HCT116 (cell line): ENCODE measurements at regions not wholly inside any gene's neighbourhood (a gene's known extent, or its start where the extent isn't known, plus 50 kb on each side); places are given as distances from the start of the nearest gene placed in this dataset.

Experiments
- ATAC-seq: fragments of 200-7000 bp; cut with Tn5 transposase; 2 replicates; pipeline ENCODE4 v1.9.1; 2020; ENCODE audit warnings: mild to moderate bottlenecking, moderate library complexity
- BruUV-seq: library from RNA; stranded (reverse); fragments of 400-500 nt; replicated peaks from 2 replicates; lab custom pipeline; 2021; lab: Mats Ljungman, UMichigan
- CTCF ChIA-PET: fragments of 300-600 bp; sonication (Branson Sonifier 250); formaldehyde crosslinking; loops from one replicate; lab custom pipeline; 2021; ENCODE audit warnings: antibody characterized with exemption; lab: Charles Lee
- POLR2A ChIA-PET: fragments of 300-600, 350-600 bp; sonication (Branson Sonifier 250); formaldehyde crosslinking; loops from one replicate; lab custom pipeline; 2021; ENCODE audit warnings: antibody characterized with exemption; lab: Charles Lee
- RAD21 ChIA-PET, 2 experiments: fragments of 300-600 bp; sonication (Branson Sonifier 250); formaldehyde crosslinking; loops; one replicate each; lab custom pipeline; 2023; ENCODE audit warnings: low total read pairs in 2 of 2; ENCODE audit not compliant: uncharacterized antibody in 2 of 2, unreplicated experiment in 2 of 2, low non-redundant PET in 1 of 2; lab: Charles Lee
- DNase-seq: peaks from one replicate; pipeline ENCODE4 v3.0.0-alpha.2; 2010; ENCODE audit warnings: low read depth, low spot score
- H2AFZ ChIP-seq: fragments of 200-600 bp; shearing (Covaris generic), sonication (generic); 2 replicates; pipeline ENCODE4 v1.6.1; 2017; ENCODE audit warnings: low read depth, mixed run types, mixed read lengths, antibody characterized with exemption, low read length; ENCODE audit not compliant: poor library complexity, severe bottlenecking
- H3K27ac ChIP-seq: 2 replicates; pipeline ENCODE4 v1.5.1; 2012; ENCODE audit warnings: low read depth, low read length
- H3K27me3 ChIP-seq: fragments of 200-600 bp; sonication (generic); 2 replicates; pipeline ENCODE4 v1.6.1; 2016; ENCODE audit warnings: mixed run types, low read length, mixed read lengths; ENCODE audit not compliant: insufficient read depth
- H3K36me3 ChIP-seq, 2 experiments: fragments of 200-500 bp in 1 of 2; fragments of 200-600 bp in 1 of 2; sonication (Bioruptor generic) in 1 of 2; sonication (generic) in 1 of 2; 2 replicates each; pipeline versions ENCODE4 v1.5.1 to v1.6.1; 2014 to 2016; ENCODE audit warnings: low read length in 2 of 2, inconsistent platforms in 1 of 2, mixed read lengths in 1 of 2, mixed run types in 1 of 2; ENCODE audit not compliant: insufficient read depth in 2 of 2, control insufficient read depth in 1 of 2
- H3K4me1 ChIP-seq, 2 experiments: fragments of 200-600 bp in 1 of 2; sonication (generic) in 1 of 2; 2 replicates each; pipeline versions ENCODE4 v1.5.1 to v1.6.1; 2012 to 2017; ENCODE audit warnings: low read length in 2 of 2, inconsistent platforms in 1 of 2, mild to moderate bottlenecking in 1 of 2, mixed read lengths in 1 of 2, mixed run types in 1 of 2, moderate library complexity in 1 of 2; ENCODE audit not compliant: insufficient read depth in 2 of 2, control insufficient read depth in 1 of 2
- H3K4me2 ChIP-seq: fragments of 200-600 bp; sonication (generic); 2 replicates; pipeline ENCODE4 v1.6.1; 2017; ENCODE audit warnings: mixed run types, low read length, mixed read lengths
- H3K4me3 ChIP-seq, 2 experiments: fragments of 200-600 bp in 1 of 2; sonication (generic) in 1 of 2; replicated peaks in 1 of 2; 2 replicates each; pipeline ENCODE4 v1.5.1; 2011 to 2016; ENCODE audit warnings: low read length in 2 of 2, control low read depth in 1 of 2, low read depth in 1 of 2, mild to moderate bottlenecking in 1 of 2, mixed read lengths in 1 of 2, mixed run types in 1 of 2
- H3K79me2 ChIP-seq: fragments of 200-600 bp; sonication (generic); 2 replicates; pipeline ENCODE4 v1.6.1; 2017; ENCODE audit warnings: mild to moderate bottlenecking, mixed run types, low read length, moderate library complexity, mixed read lengths; ENCODE audit not compliant: insufficient read depth
- H3K9ac ChIP-seq: fragments of 200-600 bp; sonication (generic); 2 replicates; pipeline ENCODE4 v1.6.1; 2016; ENCODE audit warnings: low read length, mixed read lengths
- H3K9me2 ChIP-seq: fragments of 200-600 bp; sonication (generic), shearing (Covaris generic); 2 replicates; pipeline ENCODE4 v1.6.1; 2017; ENCODE audit warnings: mixed run types, mild to moderate bottlenecking, moderate library complexity; ENCODE audit not compliant: insufficient read depth
- H3K9me3 ChIP-seq, 2 experiments: fragments of 200-500 bp in 1 of 2; fragments of 200-600 bp in 1 of 2; sonication (Bioruptor generic) in 1 of 2; sonication (generic) in 1 of 2; 2 replicates each; pipeline ENCODE4 v1.6.1; 2014 to 2017; ENCODE audit warnings: low read length in 2 of 2, mixed read lengths in 2 of 2, inconsistent platforms in 1 of 2, low read depth in 1 of 2, mild to moderate bottlenecking in 1 of 2, mixed run types in 1 of 2, moderate library complexity in 1 of 2; ENCODE audit not compliant: control insufficient read depth in 1 of 2, insufficient read depth in 1 of 2
- H4K20me1 ChIP-seq: fragments of 200-600 bp; sonication (generic), shearing (Covaris generic); 2 replicates; pipeline ENCODE4 v1.6.1; 2017; ENCODE audit warnings: mixed run types, mild to moderate bottlenecking, moderate library complexity; ENCODE audit not compliant: insufficient read depth
- ATF3 ChIP-seq: IDR thresholded peaks from 2 replicates; pipeline ENCODE4 v1.6.1; 2012
- CBX3 ChIP-seq: IDR thresholded peaks from 2 replicates; pipeline ENCODE4 v1.6.1; 2012; ENCODE audit warnings: low read depth
- CEBPB ChIP-seq: IDR thresholded peaks from 2 replicates; pipeline ENCODE4 v1.6.1; 2012; ENCODE audit warnings: low read depth
- EGR1 ChIP-seq: IDR thresholded peaks from 2 replicates; pipeline ENCODE4 v1.6.1; 2012; ENCODE audit warnings: low read depth
- ELF1 ChIP-seq: IDR thresholded peaks from 2 replicates; pipeline ENCODE4 v1.6.1; 2012; ENCODE audit warnings: low read depth, borderline replicate concordance
- FOSL1 ChIP-seq: IDR thresholded peaks from 2 replicates; pipeline ENCODE4 v1.6.1; 2012; ENCODE audit warnings: low read depth
- JUND ChIP-seq: IDR thresholded peaks from 2 replicates; pipeline ENCODE4 v1.6.1; 2012
- MAX ChIP-seq: IDR thresholded peaks from 2 replicates; pipeline ENCODE4 v1.6.1; 2012
- POLR2AphosphoS5 ChIP-seq: IDR thresholded peaks from 2 replicates; pipeline ENCODE4 v1.6.1; 2011; ENCODE audit warnings: mild to moderate bottlenecking, low read depth, low read length, moderate library complexity
- RAD21 ChIP-seq: IDR thresholded peaks from 2 replicates; pipeline ENCODE4 v1.6.1; 2012; ENCODE audit warnings: low read depth, mild to moderate bottlenecking
- REST ChIP-seq: IDR thresholded peaks from 2 replicates; pipeline ENCODE4 v1.6.1; 2012; ENCODE audit warnings: low read depth
- SIN3A ChIP-seq: IDR thresholded peaks from 2 replicates; pipeline ENCODE4 v1.6.1; 2012; ENCODE audit warnings: low read depth
- SP1 ChIP-seq: IDR thresholded peaks from 2 replicates; pipeline ENCODE4 v1.6.1; 2012; ENCODE audit warnings: low read depth
- SRF ChIP-seq: IDR thresholded peaks from 2 replicates; pipeline ENCODE4 v1.6.1; 2012; ENCODE audit warnings: low read depth
- TCF7L2 ChIP-seq: IDR thresholded peaks from 2 replicates; pipeline ENCODE4 v1.7.0; 2011; ENCODE audit warnings: borderline replicate concordance, inconsistent platforms; ENCODE audit not compliant: insufficient read depth, insufficient read length; ENCODE audit errors: extremely low read depth
- ZBTB33 ChIP-seq: IDR thresholded peaks from 2 replicates; pipeline ENCODE4 v1.6.1; 2011; ENCODE audit warnings: mild to moderate bottlenecking, low read length, moderate library complexity; ENCODE audit not compliant: insufficient replicate concordance; ENCODE audit errors: extremely low read depth
- ZNF274 ChIP-seq: fragments of 200-500 bp; sonication (Bioruptor generic); IDR thresholded peaks from 2 replicates; pipeline ENCODE4 v1.6.1; 2014; ENCODE audit warnings: mild to moderate bottlenecking, low read depth, low read length, inconsistent platforms
- intact Hi-C: fragments of 100-400 bp; cut with micrococcal nuclease; formaldehyde crosslinking; loops from 2 replicates; pipeline ENCODE4 v1.10.0; 2022

- H2AFZ ChIP-seq = no peak overlapping the region
- H3K9ac ChIP-seq = no peak overlapping the region
- TF ChIP-seq ZNF274 (no peak), REST (no peak), POLR2AphosphoS5 (no peak), SIN3A (no peak), MAX (no peak), SRF (no peak)
- RAD21 ChIA-PET = no interaction called here
- no peak for ATAC-seq
- no peaks in the 10 kb centered on the region for H4K20me1 ChIP-seq
- no peak for DNase-seq
- H3K27ac ChIP-seq = no peak overlapping the region
- no TSS peak for BruUV-seq
- POLR2A ChIA-PET = no interaction called here
- no peaks in the 10 kb centered on the region for H3K4me1 ChIP-seq
- intact Hi-C loops = no loop called here
- H3K9me2 ChIP-seq = no peaks in the 10 kb centered on the region
- H3K27me3 ChIP-seq = no peaks in the 10 kb centered on the region
- no peaks in the 10 kb centered on the region for H3K36me3 ChIP-seq
- H3K79me2 ChIP-seq = no peaks in the 10 kb centered on the region
- H3K4me3 ChIP-seq = no peak overlapping the region
- H3K9me3 ChIP-seq = no peaks in the 10 kb centered on the region
- no peak overlapping the region for H3K4me2 ChIP-seq
- CTCF ChIA-PET = no interaction called here
Observed at GRCh38 chr1:56287721-56288120, 291.6 kb downstream of the PLPP3 start.

GRCh38 chr1:56286956-56287355 is 292.4 kb downstream of the PLPP3 start:
- Histone ChIP-seq H3K79me2 (no peaks in the 10 kb centered on the region), H2AFZ (no peak overlapping the region), H3K9ac (no peak overlapping the region), H3K9me3 (no peaks in the 10 kb centered on the region), H3K36me3 (no peaks in the 10 kb centered on the region), H3K27ac (no peak overlapping the region), H3K27me3 (no peaks in the 10 kb centered on the region), H4K20me1 (no peaks in the 10 kb centered on the region), H3K4me1 (no peaks in the 10 kb centered on the region), H3K4me3 (no peak overlapping the region), H3K9me2 (no peaks in the 10 kb centered on the region), H3K4me2 (no peak overlapping the region)
- DNase-seq (no peak), ATAC-seq (no peak)
- ChIA-PET RAD21 (no interaction called here), POLR2A (no interaction called here), CTCF (no interaction called here)
- intact Hi-C loops = no loop called here
- BruUV-seq = no TSS peak
- TF ChIP-seq FOSL1 (no peak), ZBTB33 (no peak), SRF (no peak), SP1 (no peak), CBX3 (no peak), JUND (no peak), RAD21 (no peak), MAX (no peak), EGR1 (no peak), ATF3 (no peak), CEBPB (no peak), ELF1 (no peak), TCF7L2 (no peak)
